Esophagus squamous epithelium (tissue), 5 donors: ENCODE measurements at regions not wholly inside any gene's neighbourhood (a gene's known extent, or its start where the extent isn't known, plus 50 kb on each side); places are given as distances from the start of the nearest gene placed in this dataset.

Source experiments
- DNase-seq: peaks from one replicate; lab custom pipeline; 2025; lab: John Stamatoyannopoulos, UW
- H3K27ac ChIP-seq, 4 donors: fragments of 200-600 bp; sonication (generic); one replicate each; pipeline ENCODE4 v1.5.1; 2016 to 2019; ENCODE audit warnings: mild to moderate bottlenecking in 1 of 4
- H3K27me3 ChIP-seq, 4 donors: fragments of 200-600 bp; sonication (generic); 1 replicate in 3 of 4; 2 replicates in 1 of 4; pipeline versions ENCODE4 v1.5.1 to v1.6.0; 2017 to 2021; ENCODE audit warnings: antibody characterized with exemption in 1 of 4
- H3K36me3 ChIP-seq, 3 donors: fragments of 200-600 bp; sonication (generic); one replicate each; pipeline ENCODE4 v1.5.1; 2016 to 2019
- H3K4me1 ChIP-seq, 3 donors: fragments of 200-600 bp; sonication (generic); one replicate each; pipeline ENCODE4 v1.5.1; 2017 to 2019
- H3K4me3 ChIP-seq, 4 donors: fragments of 200-600 bp; sonication (generic); 1 replicate in 3 of 4; 2 replicates in 1 of 4; pipeline ENCODE4 v1.5.1; 2016 to 2019; ENCODE audit warnings: mild to moderate bottlenecking in 2 of 4, moderate library complexity in 1 of 4
- H3K9me3 ChIP-seq, 3 donors: fragments of 200-600 bp; sonication (generic); one replicate each; pipeline ENCODE4 v1.5.1; 2016 to 2019
- POLR2A ChIP-seq, 4 donors: fragments of 450-650 bp; IDR thresholded peaks; one replicate each; pipeline ENCODE4 v1.6.1; 2017; ENCODE audit warnings: antibody characterized with exemption in 4 of 4, mild to moderate bottlenecking in 4 of 4, moderate library complexity in 3 of 4
- WGBS, 2 donors: methylation state at CpG; one replicate each; pipeline ENCODE4 v1.1.5; 2018; 5-methylcytosine and 5-hydroxymethylcytosine counted together
- intact Hi-C: fragments of 100-400 bp; cut with DNase I; formaldehyde crosslinking; loops from one replicate; pipeline ENCODE4 v1.15.0; 2022
- TF ChIP-seq, protein P1 (sequence below), 6 experiments: fragments of 450-650 bp in 4 of 6; fragments of 200-600 bp in 2 of 6; sonication (generic) in 2 of 6; IDR thresholded peaks; one replicate each; pipeline ENCODE4 v1.5.1; 2016 to 2019; ENCODE audit warnings: antibody characterized with exemption in 6 of 6, mild to moderate bottlenecking in 4 of 6, moderate library complexity in 4 of 6
- donor health status: DM: yes; HTN: yes; CAD: no.

DNA sequence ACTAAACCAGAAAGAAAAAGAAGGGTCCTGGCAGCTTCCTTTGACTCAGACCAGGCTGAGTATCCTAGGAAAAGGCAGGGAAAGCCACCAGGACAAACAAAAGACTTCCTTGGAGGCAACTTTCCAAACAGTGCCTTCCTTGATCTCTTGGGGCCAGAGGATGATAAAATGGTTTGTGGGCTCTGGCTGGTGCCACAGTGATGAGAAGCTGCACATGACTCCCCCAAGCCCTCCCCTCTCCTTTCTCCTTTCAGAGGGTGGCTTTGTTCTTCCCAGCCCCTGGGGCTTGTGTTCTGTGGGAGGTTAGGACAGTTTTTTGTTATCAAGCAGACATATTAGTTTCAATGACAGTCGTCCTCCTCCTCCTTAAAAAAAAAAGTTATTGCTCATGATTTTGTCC, 183.2 kb downstream of the SEM1 start:
- TF ChIP-seq, protein P1, sequence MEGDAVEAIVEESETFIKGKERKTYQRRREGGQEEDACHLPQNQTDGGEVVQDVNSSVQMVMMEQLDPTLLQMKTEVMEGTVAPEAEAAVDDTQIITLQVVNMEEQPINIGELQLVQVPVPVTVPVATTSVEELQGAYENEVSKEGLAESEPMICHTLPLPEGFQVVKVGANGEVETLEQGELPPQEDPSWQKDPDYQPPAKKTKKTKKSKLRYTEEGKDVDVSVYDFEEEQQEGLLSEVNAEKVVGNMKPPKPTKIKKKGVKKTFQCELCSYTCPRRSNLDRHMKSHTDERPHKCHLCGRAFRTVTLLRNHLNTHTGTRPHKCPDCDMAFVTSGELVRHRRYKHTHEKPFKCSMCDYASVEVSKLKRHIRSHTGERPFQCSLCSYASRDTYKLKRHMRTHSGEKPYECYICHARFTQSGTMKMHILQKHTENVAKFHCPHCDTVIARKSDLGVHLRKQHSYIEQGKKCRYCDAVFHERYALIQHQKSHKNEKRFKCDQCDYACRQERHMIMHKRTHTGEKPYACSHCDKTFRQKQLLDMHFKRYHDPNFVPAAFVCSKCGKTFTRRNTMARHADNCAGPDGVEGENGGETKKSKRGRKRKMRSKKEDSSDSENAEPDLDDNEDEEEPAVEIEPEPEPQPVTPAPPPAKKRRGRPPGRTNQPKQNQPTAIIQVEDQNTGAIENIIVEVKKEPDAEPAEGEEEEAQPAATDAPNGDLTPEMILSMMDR (IDR thresholded peaks at IDR 0.05) = no peak
- no peak for TF ChIP-seq POLR2A (IDR thresholded peaks at IDR 0.05)
- intact Hi-C loops = no loop called here
- WGBS, 2 donors = 77 to 78% methylated on average over 1 of the region's 1 CpG
- Histone ChIP-seq H3K27me3 (peaks cover 0 to 20% (median 0%) of the 10 kb centered on the region in 4 donors), H3K9me3 (no peaks in the 10 kb centered on the region), H3K4me3 (no peak overlapping the region), H3K36me3 (no peaks in the 10 kb centered on the region), H3K4me1 (no peaks in the 10 kb centered on the region), H3K27ac (no peak overlapping the region)
- no peak for DNase-seq

DNA sequence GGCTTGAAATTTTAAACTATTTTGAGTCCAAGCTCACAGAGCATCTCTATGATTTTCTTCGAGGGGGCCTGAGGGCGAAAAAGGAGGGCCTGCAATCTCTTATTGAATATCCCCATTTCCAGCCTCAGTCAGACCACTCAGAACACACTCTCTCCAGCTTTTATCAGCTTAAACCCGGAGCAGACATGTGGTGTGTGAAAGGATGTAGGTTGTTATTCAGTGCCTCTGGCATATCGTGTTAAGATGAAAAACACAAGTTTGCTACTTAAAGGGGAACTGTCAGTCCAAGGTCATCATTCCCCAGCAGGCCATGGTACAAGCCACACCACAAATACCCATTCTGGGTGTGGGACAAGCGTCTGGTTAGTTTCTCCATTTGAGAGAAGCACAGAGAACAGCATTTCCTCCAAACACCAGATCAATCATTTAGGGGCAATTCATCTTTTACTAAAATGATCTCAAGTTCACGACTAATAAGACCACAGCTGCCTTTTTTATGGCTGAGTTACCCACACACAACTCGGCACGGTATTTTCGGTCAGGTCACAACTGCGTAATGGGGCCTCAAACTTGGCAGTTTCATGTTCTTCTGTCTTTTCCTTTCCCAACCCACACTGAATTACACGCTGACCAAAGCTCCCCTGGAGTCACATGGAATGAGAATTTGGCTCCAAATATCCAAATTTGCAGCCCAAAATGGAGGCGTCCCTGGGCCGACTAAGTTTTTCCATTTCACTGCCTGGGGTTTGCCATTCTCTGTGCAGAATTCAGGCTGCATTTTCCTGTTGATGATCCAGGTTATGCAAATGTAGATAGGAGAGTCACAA, 188.4 kb downstream of the SEM1 start:
- Histone ChIP-seq H3K4me1 (no peaks in the 10 kb centered on the region), H3K27ac (no peak overlapping the region), H3K27me3 (peaks cover 0 to 22% (median 0%) of the 10 kb centered on the region in 4 donors), H3K36me3 (no peaks in the 10 kb centered on the region), H3K4me3 (no peak overlapping the region), H3K9me3 (no peaks in the 10 kb centered on the region)
- DNase-seq = no peak
- WGBS, 2 donors = 79 to 81% methylated on average over 13 of the region's 13 CpGs
- TF ChIP-seq, protein P1 (IDR thresholded peaks at IDR 0.05) = no peak
- TF ChIP-seq POLR2A (IDR thresholded peaks at IDR 0.05) = no peak
- intact Hi-C loops = no loop called here

DNA sequence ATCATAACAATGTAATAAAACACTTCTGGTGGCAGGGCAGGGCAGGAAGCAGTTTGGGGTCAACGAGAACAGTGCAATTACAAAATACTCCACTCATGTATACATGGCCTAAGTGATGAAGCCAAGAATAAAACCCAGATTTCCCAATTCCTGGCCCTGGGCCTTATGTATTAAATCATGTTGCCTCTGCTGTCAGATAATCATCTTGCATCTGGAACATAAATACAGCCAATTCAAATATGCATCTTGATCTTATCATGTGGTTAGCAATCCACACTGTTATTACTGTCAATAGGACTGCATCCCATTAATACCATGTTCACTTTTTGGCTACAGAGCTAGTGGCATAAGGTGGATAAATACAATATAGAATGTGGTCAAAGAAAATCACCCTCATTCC, 186.5 kb upstream of the SLC25A13 start:
- H3K9me3 ChIP-seq = no peaks in the 10 kb centered on the region
- peaks cover 0 to 14% (median 0%) of the 10 kb centered on the region in 3 donors for H3K4me1 ChIP-seq
- no peak overlapping the region for H3K27ac ChIP-seq
- H3K36me3 ChIP-seq = no peaks in the 10 kb centered on the region
- no peak overlapping the region for H3K4me3 ChIP-seq
- intact Hi-C loops = no loop called here
- peaks cover 0 to 24% (median 0%) of the 10 kb centered on the region in 4 donors for H3K27me3 ChIP-seq
- TF ChIP-seq, protein P1 (IDR thresholded peaks at IDR 0.05) = no peak
- TF ChIP-seq POLR2A (IDR thresholded peaks at IDR 0.05) = no peak
- no peak for DNase-seq
- WGBS, 2 donors = 9 to 10% methylated on average over 1 of the region's 1 CpG

DNA sequence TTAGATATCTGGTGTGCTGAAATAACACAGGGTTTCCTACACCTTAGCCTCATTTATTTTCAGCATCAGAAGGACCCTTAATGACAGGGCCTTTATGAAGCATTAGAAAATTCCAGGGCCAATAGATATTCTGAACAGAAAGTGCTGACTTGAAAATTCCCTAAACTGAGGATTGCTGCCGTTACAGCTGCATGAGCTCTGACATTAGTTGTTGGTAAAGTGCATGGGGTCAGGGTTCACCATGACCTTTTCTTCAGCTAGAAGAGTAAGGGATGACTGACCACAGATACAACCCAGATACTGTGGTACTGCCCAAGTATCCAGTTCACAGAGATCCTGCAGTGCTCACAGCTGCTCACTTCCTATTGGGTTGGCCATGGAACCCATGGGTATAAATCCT, 181.7 kb upstream of the SLC25A13 start:
- no peak for DNase-seq
- no peak for TF ChIP-seq POLR2A (IDR thresholded peaks at IDR 0.05)
- TF ChIP-seq, protein P1 (IDR thresholded peaks at IDR 0.05) = no peak
- no peaks in the 10 kb centered on the region for H3K27me3 ChIP-seq
- no peaks in the 10 kb centered on the region for H3K4me1 ChIP-seq
- no peak overlapping the region for H3K27ac ChIP-seq
- no peaks in the 10 kb centered on the region for H3K36me3 ChIP-seq
- no peak overlapping the region for H3K4me3 ChIP-seq
- intact Hi-C loops = no loop called here
- WGBS, 2 donors = 70 to 100% methylated on average over 1 of the region's 1 CpG
- no peaks in the 10 kb centered on the region for H3K9me3 ChIP-seq

DNA sequence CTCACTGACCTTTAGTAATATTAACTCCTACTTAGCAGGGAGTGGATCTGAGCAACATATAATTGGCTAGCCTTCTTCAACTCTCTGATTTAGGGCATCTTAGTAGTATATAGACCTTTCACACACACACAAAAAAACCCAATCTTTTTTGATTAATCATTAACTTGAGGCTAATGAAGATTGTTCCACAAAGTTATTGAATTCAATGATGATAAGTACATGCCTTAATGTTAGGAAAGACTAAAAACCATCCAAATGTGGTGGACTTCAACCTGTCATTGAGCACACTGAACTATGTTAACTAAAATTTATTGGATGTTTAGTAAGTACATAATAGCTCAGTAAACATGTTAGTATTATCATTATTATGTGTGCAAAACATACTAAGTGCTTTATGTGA, 179.4 kb upstream of the SLC25A13 start:
- TF ChIP-seq POLR2A (IDR thresholded peaks at IDR 0.05) = no peak
- TF ChIP-seq, protein P1 (IDR thresholded peaks at IDR 0.05) = no peak
- H3K4me3 ChIP-seq = no peak overlapping the region
- no peak for DNase-seq
- H3K27ac ChIP-seq = no peak overlapping the region
- no peaks in the 10 kb centered on the region for H3K27me3 ChIP-seq
- H3K36me3 ChIP-seq = no peaks in the 10 kb centered on the region
- H3K9me3 ChIP-seq = no peaks in the 10 kb centered on the region
- no peaks in the 10 kb centered on the region for H3K4me1 ChIP-seq
- intact Hi-C loops = no loop called here
